Neural progenitor cell (in vitro differentiated cells): ENCODE measurements at regions not wholly inside any gene's neighbourhood (a gene's known extent, or its start where the extent isn't known, plus 50 kb on each side); places are given as distances from the start of the nearest gene placed in this dataset.

ENCODE experiments used
- EZH2 ChIP-seq: fragments of 200-600 bp; sonication (generic); IDR thresholded peaks from 2 replicates; pipeline ENCODE4 v1.6.1; 2017; ENCODE audit warnings: antibody characterized with exemption, mild to moderate bottlenecking, moderate library complexity
- TF ChIP-seq, protein P1 (sequence below): fragments of 200-600 bp; sonication (generic); IDR thresholded peaks from 2 replicates; pipeline ENCODE4 v1.5.1; 2017; ENCODE audit warnings: antibody characterized with exemption, mild to moderate bottlenecking

DNA sequence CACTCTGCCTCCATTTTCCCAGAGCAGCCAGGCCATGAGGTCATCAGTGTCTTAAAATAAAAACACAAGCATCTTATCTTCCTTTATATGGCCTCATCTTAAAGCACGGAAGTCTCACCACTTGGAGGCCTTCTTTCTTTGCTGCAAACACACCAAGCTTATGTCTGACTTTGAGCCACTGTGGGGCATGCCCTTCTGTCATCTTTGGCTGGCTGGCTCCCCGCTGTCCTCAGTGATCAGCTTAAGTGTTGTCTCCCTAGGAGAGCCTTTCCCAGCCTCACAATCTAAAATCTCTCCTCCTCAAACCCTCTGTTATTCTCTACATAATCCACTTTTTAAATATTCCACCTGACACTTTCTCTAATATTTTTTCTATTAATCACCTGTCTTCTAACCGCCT lies 191.6 kb upstream of the TTC29 start:
- TF ChIP-seq, protein P1, sequence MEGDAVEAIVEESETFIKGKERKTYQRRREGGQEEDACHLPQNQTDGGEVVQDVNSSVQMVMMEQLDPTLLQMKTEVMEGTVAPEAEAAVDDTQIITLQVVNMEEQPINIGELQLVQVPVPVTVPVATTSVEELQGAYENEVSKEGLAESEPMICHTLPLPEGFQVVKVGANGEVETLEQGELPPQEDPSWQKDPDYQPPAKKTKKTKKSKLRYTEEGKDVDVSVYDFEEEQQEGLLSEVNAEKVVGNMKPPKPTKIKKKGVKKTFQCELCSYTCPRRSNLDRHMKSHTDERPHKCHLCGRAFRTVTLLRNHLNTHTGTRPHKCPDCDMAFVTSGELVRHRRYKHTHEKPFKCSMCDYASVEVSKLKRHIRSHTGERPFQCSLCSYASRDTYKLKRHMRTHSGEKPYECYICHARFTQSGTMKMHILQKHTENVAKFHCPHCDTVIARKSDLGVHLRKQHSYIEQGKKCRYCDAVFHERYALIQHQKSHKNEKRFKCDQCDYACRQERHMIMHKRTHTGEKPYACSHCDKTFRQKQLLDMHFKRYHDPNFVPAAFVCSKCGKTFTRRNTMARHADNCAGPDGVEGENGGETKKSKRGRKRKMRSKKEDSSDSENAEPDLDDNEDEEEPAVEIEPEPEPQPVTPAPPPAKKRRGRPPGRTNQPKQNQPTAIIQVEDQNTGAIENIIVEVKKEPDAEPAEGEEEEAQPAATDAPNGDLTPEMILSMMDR, result no peak
- TF ChIP-seq EZH2, result no peak
